ENCODE measurements at regions not wholly inside any gene's neighbourhood (a gene's known extent, or its start where the extent isn't known, plus 50 kb on each side); places are given as distances from the start of the nearest gene placed in this dataset.
A peak's percentile ranks its signal among the peaks of the same experiment; 100 is the strongest.

DNA sequence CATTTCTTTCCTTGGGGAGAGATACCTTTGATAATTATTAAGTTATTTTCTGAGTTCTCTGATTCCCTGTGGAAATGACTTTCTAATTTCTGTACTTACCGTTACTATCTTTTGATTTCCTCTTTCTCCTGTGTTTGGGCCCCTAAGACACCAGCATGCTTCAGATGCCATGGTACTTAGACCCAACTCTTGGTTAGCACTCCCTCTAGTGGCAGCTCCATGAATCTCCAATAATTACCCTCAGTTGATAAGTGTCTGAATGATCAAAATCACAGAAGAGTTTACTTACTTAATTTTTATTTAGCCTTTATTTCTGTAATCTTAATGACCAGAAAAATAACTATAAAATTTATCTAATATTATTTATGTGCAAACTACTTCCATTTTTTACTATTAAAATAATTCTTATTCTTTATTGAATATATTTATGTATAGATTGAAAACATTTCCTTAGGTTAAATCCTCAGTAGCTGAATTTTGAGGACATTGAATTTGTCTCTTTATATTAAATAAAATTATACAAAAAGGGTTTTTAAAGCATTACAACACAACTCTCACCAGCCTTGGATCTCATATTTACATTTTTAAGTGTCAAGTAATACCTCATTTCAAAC, 300.4 kb downstream of the KCNS3 start:
- intact Hi-C loops (cut with DNase I; ENCODE audit: low total_unique reads): no loop called here
- Histone ChIP-seq H3K4me1 (no peaks in the 10 kb centered on the region), H3K36me3 (ENCODE audit: low read depth, missing control alignments) (no peaks in the 10 kb centered on the region), H3K27me3 (no peaks in the 10 kb centered on the region), H3K27ac (no peak overlapping the region), H3K9me3 (no peaks in the 10 kb centered on the region), H3K4me3 (no peak overlapping the region)
- peak; percentile 69 for DNase-seq
- 20 to 25% methylated on average over 1 of the region's 1 CpG for WGBS, 2 donors
- TF ChIP-seq, protein P1, sequence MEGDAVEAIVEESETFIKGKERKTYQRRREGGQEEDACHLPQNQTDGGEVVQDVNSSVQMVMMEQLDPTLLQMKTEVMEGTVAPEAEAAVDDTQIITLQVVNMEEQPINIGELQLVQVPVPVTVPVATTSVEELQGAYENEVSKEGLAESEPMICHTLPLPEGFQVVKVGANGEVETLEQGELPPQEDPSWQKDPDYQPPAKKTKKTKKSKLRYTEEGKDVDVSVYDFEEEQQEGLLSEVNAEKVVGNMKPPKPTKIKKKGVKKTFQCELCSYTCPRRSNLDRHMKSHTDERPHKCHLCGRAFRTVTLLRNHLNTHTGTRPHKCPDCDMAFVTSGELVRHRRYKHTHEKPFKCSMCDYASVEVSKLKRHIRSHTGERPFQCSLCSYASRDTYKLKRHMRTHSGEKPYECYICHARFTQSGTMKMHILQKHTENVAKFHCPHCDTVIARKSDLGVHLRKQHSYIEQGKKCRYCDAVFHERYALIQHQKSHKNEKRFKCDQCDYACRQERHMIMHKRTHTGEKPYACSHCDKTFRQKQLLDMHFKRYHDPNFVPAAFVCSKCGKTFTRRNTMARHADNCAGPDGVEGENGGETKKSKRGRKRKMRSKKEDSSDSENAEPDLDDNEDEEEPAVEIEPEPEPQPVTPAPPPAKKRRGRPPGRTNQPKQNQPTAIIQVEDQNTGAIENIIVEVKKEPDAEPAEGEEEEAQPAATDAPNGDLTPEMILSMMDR (IDR thresholded peaks at IDR 0.05): peak; percentile 69 to 78 (median 70)
- TF ChIP-seq POLR2A (IDR thresholded peaks at IDR 0.05): no peak

DNA sequence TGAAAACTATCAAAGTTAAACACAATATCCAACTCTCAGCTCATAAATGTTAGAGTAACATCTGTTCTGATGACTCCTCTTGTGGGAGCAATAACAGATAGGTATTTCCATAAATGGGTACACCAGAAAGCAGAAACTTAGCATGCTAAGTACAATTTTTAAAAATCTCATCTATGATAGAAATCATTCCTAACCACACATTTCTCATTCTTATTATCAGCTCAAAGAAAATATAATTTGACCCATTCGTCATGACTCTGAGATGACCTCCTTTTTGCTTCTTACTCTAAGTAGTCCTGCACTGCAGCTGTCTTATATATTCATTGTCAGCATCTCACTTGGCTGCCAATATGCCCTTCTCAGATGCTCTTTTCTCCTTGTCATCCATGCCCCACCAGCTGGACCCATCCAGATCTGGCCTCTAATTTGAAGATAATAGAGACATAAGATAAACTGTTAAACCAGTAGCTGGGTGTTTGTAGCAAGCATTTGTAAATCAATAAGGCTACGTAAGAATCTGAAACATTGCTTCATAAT, 298.3 kb downstream of the KCNS3 start:
- Histone ChIP-seq H3K9me3 (no peaks in the 10 kb centered on the region), H3K27ac (no peak overlapping the region), H3K4me1 (no peaks in the 10 kb centered on the region), H3K36me3 (ENCODE audit: low read depth, missing control alignments) (no peaks in the 10 kb centered on the region), H3K27me3 (no peaks in the 10 kb centered on the region), H3K4me3 (no peak overlapping the region)
- no peak for DNase-seq
- no peak for TF ChIP-seq POLR2A (IDR thresholded peaks at IDR 0.05)
- TF ChIP-seq, protein P1 (IDR thresholded peaks at IDR 0.05): no peak
- intact Hi-C loops (cut with DNase I; ENCODE audit: low total_unique reads): no loop called here
- WGBS, 2 donors: 85% methylated on average over 2 of the region's 2 CpGs

DNA sequence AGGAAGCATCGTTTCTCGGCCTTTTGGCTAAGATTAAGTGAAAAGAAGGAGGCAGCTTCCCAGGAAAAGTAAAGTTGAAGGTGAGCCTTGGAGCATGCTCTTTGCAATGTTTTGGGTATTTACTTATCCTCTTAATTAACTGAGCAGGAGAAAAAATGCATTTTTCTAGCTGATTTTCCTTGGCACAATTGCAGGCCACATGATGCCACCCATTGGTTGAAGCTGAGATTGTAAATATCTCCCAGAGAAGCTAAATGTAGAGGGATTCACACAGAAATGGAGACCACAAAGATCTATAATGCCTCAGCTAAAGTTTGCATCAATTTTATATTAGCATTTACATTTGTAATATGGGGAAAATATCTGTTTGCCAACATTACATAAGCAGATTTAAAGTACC, 294.1 kb downstream of the KCNS3 start:
- Histone ChIP-seq H3K9me3 (no peaks in the 10 kb centered on the region), H3K4me1 (no peaks in the 10 kb centered on the region), H3K27me3 (no peaks in the 10 kb centered on the region), H3K27ac (no peak overlapping the region), H3K36me3 (ENCODE audit: low read depth, missing control alignments) (no peaks in the 10 kb centered on the region), H3K4me3 (no peak overlapping the region)
- TF ChIP-seq, protein P1 (IDR thresholded peaks at IDR 0.05): no peak
- no peak for TF ChIP-seq POLR2A (IDR thresholded peaks at IDR 0.05)
- DNase-seq: no peak
- WGBS, 2 donors: 81 to 83% methylated on average over 2 of the region's 2 CpGs
- intact Hi-C loops (cut with DNase I; ENCODE audit: low total_unique reads): no loop called here

DNA sequence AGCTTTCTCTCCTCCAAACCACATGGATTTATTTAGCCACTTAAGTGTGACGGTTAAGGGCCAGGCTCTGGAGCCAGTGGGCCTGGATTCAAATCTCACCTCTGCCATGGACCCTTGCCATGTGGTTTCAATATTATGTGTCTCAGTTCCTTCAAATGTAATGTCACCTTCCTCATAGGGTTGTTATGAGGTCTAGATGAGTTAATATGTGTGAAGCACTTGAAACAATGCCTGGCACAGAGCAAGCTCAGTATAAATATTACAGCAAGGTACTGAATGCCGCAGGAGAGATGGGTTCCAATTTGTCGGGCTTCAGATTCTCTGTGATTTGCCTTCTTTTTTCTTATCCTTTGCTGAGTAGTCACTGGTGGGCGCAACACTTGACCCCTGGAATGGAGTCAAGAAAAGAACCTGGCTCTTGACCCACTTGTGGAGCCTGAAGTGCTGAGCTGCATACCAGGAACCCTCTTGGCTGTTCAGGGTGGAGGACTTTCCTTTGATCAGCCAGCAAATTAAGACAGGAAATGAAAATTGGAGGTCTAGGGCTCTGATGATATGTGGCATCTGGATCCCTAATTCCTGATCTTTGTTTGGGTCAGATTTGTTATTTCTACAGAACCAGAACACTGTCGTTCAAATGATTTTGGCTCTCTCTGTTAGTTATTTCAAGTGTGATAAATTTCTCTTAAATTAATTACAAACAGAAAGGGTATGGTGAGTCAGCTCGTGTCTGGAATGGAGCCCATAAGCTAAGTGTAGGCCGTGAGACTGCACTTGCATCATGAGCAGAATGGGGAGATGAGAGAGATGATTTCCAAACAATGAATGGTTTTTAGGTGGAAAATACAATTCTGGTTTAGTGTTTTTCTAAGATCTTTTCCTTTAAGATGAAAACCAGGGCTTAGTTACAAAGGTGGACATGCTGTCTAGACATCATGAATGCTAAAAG, 293.0 kb downstream of the KCNS3 start:
- 80 to 85% methylated on average over 7 of the region's 7 CpGs for WGBS, 2 donors
- no peaks in the 10 kb centered on the region for H3K36me3 ChIP-seq (ENCODE audit: low read depth, missing control alignments)
- intact Hi-C loops (cut with DNase I; ENCODE audit: low total_unique reads): no loop called here

More for the DNA sequence above, 293.0 kb downstream of the KCNS3 start:
- Histone ChIP-seq H3K4me1 (no peaks in the 10 kb centered on the region), H3K27ac (no peak overlapping the region), H3K4me3 (no peak overlapping the region), H3K27me3 (no peaks in the 10 kb centered on the region), H3K9me3 (no peaks in the 10 kb centered on the region)
- DNase-seq: no peak
- no peak for TF ChIP-seq POLR2A (IDR thresholded peaks at IDR 0.05)
- TF ChIP-seq, protein P1 (IDR thresholded peaks at IDR 0.05): no peak

All from testis (tissue), 2 donors.